DMS153 treated with DMSO at 0.1 percent for 48 hours (cell line): ENCODE measurements at regions not wholly inside any gene's neighbourhood (a gene's known extent, or its start where the extent isn't known, plus 50 kb on each side); places are given as distances from the start of the nearest gene placed in this dataset.
A peak's percentile ranks its signal among the peaks of the same experiment; 100 is the strongest.

Experiments used
- DNase-seq: peaks from one replicate; lab custom pipeline; 2025; ENCODE audit not compliant: unreplicated experiment; lab: John Stamatoyannopoulos, UW

DNA sequence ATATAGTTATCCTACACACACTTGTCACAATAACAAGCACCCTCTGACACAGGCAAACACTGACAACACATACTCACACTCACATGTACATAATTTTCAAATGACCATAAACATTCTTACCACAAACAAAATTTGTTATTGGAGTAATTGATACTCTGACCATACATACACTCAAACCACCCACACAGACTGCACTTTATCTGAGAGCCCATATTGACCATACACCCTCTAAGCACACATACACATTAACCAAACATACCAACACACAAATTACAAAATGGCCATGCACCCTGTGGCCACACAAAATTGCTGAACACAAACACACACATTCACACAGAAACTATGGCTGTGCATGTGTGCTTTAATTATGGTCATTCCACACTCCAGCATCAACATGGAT is 79.1 kb upstream of the FAM120A start:
- DNase-seq = no peak

DNA sequence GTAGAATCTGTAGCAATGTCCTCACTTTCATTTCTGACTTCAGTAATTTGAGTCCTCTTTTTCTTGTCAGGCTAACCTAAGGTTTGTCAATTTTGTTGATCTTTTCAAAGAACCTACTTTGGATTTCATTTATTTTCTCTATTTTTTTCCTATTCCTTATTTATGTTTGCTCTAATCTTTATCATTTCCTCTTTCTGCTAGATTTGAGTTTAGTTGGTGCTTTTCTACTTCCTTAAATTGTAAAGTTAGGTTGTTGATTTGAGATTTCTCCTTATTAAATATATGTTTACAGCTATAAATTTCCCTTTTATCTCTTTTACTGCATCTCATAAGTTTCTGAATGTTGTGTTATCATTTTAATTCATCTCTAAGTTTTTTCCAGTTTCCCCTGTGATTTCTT is 75.1 kb upstream of the FAM120A start:
- DNase-seq = no peak

DNA sequence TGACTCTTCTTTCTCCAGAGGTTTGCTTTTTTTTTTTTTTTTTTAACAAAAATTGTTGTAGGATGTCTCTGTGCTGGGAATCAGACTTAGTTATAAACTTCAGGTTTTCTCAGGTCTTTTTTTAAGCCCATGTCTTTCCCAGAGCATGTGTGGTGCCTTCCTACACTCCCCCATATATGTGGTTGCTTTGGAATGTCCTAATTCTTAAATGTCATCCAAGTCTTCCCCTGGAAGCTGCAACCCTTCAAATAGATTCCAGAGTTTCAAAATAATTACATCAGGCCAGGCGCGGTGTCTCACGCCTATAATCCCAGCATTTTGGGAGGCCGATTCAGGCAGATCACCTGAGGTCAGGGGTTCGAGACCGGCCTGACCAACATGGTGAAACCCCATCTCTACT is 73.2 kb upstream of the FAM120A start:
- DNase-seq = no peak

GRCh38 chr9:93379051-93379450 is 72.4 kb upstream of the FAM120A start:
- no peak for DNase-seq

GRCh38 chr9:93380410-93381060 is 71.0 kb upstream of the FAM120A start:
- no peak for DNase-seq

- DNase-seq = peak; percentile 39
Measured at GRCh38 chr9:93387791-93388190, 63.7 kb upstream of the FAM120A start.

DNA sequence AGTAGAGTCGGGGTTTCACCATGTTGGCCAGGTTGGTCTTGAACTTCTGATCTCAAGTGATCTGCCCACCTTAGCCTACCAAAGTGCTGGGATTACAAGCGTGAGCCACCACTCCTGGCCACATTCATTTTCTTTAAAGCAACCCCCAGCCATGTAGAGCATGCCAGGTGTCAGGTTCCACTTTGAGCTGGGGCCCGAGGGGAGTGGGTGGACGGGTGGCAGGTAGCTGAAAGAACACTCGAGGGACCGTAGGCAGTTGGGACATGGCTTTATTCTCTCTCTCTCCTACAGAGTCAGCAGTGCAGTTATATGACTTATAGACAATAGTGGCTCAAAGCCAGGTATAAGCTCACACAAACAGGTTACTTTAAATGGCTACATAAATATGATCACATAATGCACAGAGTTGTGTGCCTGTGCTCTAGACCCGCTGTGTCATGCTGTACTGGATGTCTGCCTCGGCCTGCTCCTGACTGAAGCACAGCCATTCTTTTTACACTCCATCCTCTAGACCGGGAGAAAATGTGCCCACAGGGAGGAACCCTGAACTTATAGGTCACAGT is 60.5 kb upstream of the FAM120A start:
- DNase-seq = no peak

DNA sequence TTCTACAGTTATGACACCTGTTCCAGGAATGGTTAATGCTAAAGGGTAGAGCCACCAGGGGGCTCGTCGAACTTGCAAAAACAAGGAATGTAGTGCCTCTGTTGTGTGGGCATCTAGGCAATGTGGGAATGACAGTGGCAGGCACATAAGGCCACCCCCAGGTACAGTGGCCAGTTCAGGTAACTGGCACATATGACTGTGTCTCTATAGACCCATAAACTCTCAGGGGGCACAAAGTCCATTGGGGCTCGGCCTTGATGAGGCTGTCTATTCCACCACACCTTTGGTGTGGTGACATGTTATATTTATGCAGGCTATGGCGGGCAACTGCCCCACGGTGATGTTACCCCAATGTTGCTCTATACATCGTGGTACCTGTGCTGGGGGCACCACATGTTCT is 59.6 kb upstream of the FAM120A start:
- DNase-seq = no peak

DNA sequence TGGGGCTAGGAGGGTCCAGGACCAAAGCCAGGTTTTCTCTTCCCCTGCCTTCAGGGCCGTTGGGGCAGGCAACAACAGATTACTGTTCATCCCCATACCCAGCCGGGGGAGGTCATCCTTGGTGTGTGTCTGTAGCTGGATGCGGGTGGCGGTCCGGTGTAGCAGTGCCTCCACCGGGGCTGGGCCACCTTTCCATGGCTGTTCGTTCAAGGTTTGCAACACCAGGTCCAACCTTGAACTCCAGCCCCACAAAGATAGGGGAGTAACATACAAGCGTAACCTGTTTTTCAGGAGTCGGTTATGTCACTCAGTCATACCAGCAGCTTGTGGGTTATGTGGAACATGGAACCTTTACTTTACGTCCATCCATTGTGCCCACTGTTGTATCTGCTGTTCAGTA is 58.5 kb upstream of the FAM120A start:
- DNase-seq = no peak
